IPS-18c (cell line): ENCODE measurements at regions not wholly inside any gene's neighbourhood (a gene's known extent, or its start where the extent isn't known, plus 50 kb on each side); places are given as distances from the start of the nearest gene placed in this dataset.
A peak's percentile ranks its signal among the peaks of the same experiment; 100 is the strongest.
"Not testable (repeated sequence)": the region's sequence is repeated elsewhere in the genome, so short reads cannot be mapped to it uniquely, and the experiment has no call there.

Experiments
- H3K4me3 ChIP-seq: 2 replicates; pipeline ENCODE4 v1.7.0; 2013; ENCODE audit warnings: low read depth, mild to moderate bottlenecking, low read length, moderate library complexity; ENCODE audit not compliant: insufficient read depth
- H3K9me3 ChIP-seq: one replicate; pipeline ENCODE4 v1.6.1; 2013; ENCODE audit warnings: mild to moderate bottlenecking, low read length, moderate library complexity; ENCODE audit not compliant: control insufficient read depth, insufficient read depth

- H3K4me3 ChIP-seq: no peak overlapping the region
- no peaks in the 10 kb centered on the region for H3K9me3 ChIP-seq
These were observed 813.0 kb upstream of the ID2 start for GRCh38 chr2:7868836-7869235.

GRCh38 chr2:7876445-7876844, 805.4 kb upstream of the ID2 start:
- peak overlapping the region; percentile 24; the same call in 1 of the 2 replicates for H3K4me3 ChIP-seq

GRCh38 chr2:7878266-7878665, 803.6 kb upstream of the ID2 start:
- H3K4me3 ChIP-seq: peak overlapping the region; percentile 20; the same call in 1 of the 2 replicates
- H3K9me3 ChIP-seq: not testable (repeated sequence)

More at GRCh38 chr2:7876445-7876844, 805.4 kb upstream of the ID2 start:
- not testable (repeated sequence) for H3K9me3 ChIP-seq

GRCh38 chr2:7878786-7879482, 802.9 kb upstream of the ID2 start:
- Histone ChIP-seq H3K9me3 (no peaks in the 10 kb centered on the region), H3K4me3 (peak overlapping the region; percentile 65)

GRCh38 chr2:7879483-7879835, 802.4 kb upstream of the ID2 start:
- Histone ChIP-seq H3K9me3 (no peaks in the 10 kb centered on the region), H3K4me3 (peak overlapping the region; percentile 65; the same call in 1 of the 2 replicates)

- Histone ChIP-seq H3K9me3 (no peaks in the 10 kb centered on the region), H3K4me3 (peak overlapping the region; percentile 65)
These were observed 801.7 kb upstream of the ID2 start for GRCh38 chr2:7880126-7880525.

GRCh38 chr2:7880566-7880965, 801.3 kb upstream of the ID2 start:
- peak overlapping the region; percentile 65 for H3K4me3 ChIP-seq

GRCh38 chr2:7881063-7881462, 800.8 kb upstream of the ID2 start:
- Histone ChIP-seq H3K9me3 (no peaks in the 10 kb centered on the region), H3K4me3 (no peak overlapping the region)

More at GRCh38 chr2:7880566-7880965, 801.3 kb upstream of the ID2 start:
- no peaks in the 10 kb centered on the region for H3K9me3 ChIP-seq

GRCh38 chr2:7881466-7881865, 800.4 kb upstream of the ID2 start:
- no peak overlapping the region for H3K4me3 ChIP-seq
- no peaks in the 10 kb centered on the region for H3K9me3 ChIP-seq

GRCh38 chr2:7882296-7882695, 799.6 kb upstream of the ID2 start:
- Histone ChIP-seq H3K4me3 (no peak overlapping the region), H3K9me3 (no peaks in the 10 kb centered on the region)

GRCh38 chr2:7884338-7884737, 797.5 kb upstream of the ID2 start:
- no peaks in the 10 kb centered on the region for H3K9me3 ChIP-seq
- no peak overlapping the region for H3K4me3 ChIP-seq

- no peaks in the 10 kb centered on the region for H3K9me3 ChIP-seq
- no peak overlapping the region for H3K4me3 ChIP-seq
These were observed 795.2 kb upstream of the ID2 start for GRCh38 chr2:7886666-7887065.

- Histone ChIP-seq H3K9me3 (no peaks in the 10 kb centered on the region), H3K4me3 (no peak overlapping the region)
These were observed 794.4 kb upstream of the ID2 start for GRCh38 chr2:7887441-7887840.

- H3K9me3 ChIP-seq: no peaks in the 10 kb centered on the region
- no peak overlapping the region for H3K4me3 ChIP-seq
These were observed 793.0 kb upstream of the ID2 start for GRCh38 chr2:7888876-7889275.

- no peaks in the 10 kb centered on the region for H3K9me3 ChIP-seq
- no peak overlapping the region for H3K4me3 ChIP-seq
These were observed 790.5 kb upstream of the ID2 start for GRCh38 chr2:7891312-7891711.

GRCh38 chr2:7895289-7895688, 786.6 kb upstream of the ID2 start:
- Histone ChIP-seq H3K4me3 (no peak overlapping the region), H3K9me3 (no peaks in the 10 kb centered on the region)

GRCh38 chr2:7896940-7897487, 784.8 kb upstream of the ID2 start:
- no peaks in the 10 kb centered on the region for H3K9me3 ChIP-seq
- H3K4me3 ChIP-seq: no peak overlapping the region

GRCh38 chr2:7899241-7899640, 782.6 kb upstream of the ID2 start:
- H3K4me3 ChIP-seq: no peak overlapping the region
- no peaks in the 10 kb centered on the region for H3K9me3 ChIP-seq

GRCh38 chr2:7899923-7900322, 781.9 kb upstream of the ID2 start:
- no peaks in the 10 kb centered on the region for H3K9me3 ChIP-seq
- H3K4me3 ChIP-seq: no peak overlapping the region
